H1 (cell line): ENCODE measurements at regions not wholly inside any gene's neighbourhood (a gene's known extent, or its start where the extent isn't known, plus 50 kb on each side); places are given as distances from the start of the nearest gene placed in this dataset.
"Not testable (repeated sequence)": the region's sequence is repeated elsewhere in the genome, so short reads cannot be mapped to it uniquely, and the experiment has no call there.

Experiments used
- CTCF ChIA-PET: fragments of 300-600 bp; sonication (Branson Sonifier 250); formaldehyde crosslinking; loops from one replicate; lab custom pipeline; 2021; ENCODE audit not compliant: partially characterized antibody; lab: Charles Lee
- POLR2A ChIA-PET: fragments of 300-600 bp; sonication (Branson Sonifier 250); formaldehyde crosslinking; loops from one replicate; lab custom pipeline; 2021; ENCODE audit warnings: inconsistent platforms; ENCODE audit not compliant: partially characterized antibody; lab: Charles Lee
- DNase-seq, 2 experiments: peaks; one replicate each; pipeline versions ENCODE4 v3.0.0 to v3.0.0-alpha.2; 2010 to 2022; ENCODE audit warnings: low spot score in 2 of 2, low read depth in 1 of 2, mixed read lengths in 1 of 2
- FAIRE-seq: peaks from 2 replicates; lab custom pipeline; 2011; peaks lifted over from hg19 to GRCh38; lab: Jason Lieb, UNC
- H2AFZ ChIP-seq: 2 replicates; pipeline ENCODE4 v1.8.1; 2012; ENCODE audit warnings: low read length, inconsistent platforms
- H2AK5ac ChIP-seq: 2 replicates; pipeline ENCODE4 v1.6.1; 2013; ENCODE audit warnings: low read depth, low read length
- H2BK120ac ChIP-seq: replicated peaks from 2 replicates; pipeline ENCODE3; 2013; ENCODE audit warnings: low read depth, low read length, inconsistent platforms
- H2BK12ac ChIP-seq: 2 replicates; pipeline ENCODE4 v1.6.1; 2013; ENCODE audit warnings: low read depth, low read length
- H2BK15ac ChIP-seq: 2 replicates; pipeline ENCODE4 v1.6.1; 2013; ENCODE audit warnings: low read length
- H2BK20ac ChIP-seq: 2 replicates; pipeline ENCODE4 v1.6.1; 2013; ENCODE audit warnings: low read length
- H2BK5ac ChIP-seq: 2 replicates; pipeline ENCODE4 v1.6.1; 2013; ENCODE audit warnings: low read depth, low read length
- H3K14ac ChIP-seq: 2 replicates; pipeline ENCODE4 v1.6.1; 2013; ENCODE audit warnings: inconsistent platforms; ENCODE audit not compliant: insufficient read length
- H3K18ac ChIP-seq: 2 replicates; pipeline ENCODE4 v1.6.1; 2013; ENCODE audit warnings: low read length; ENCODE audit errors: extremely low read depth
- H3K23ac ChIP-seq: 2 replicates; pipeline ENCODE4 v1.6.1; 2013; ENCODE audit warnings: inconsistent platforms; ENCODE audit not compliant: insufficient read length
- H3K23me2 ChIP-seq: 2 replicates; pipeline ENCODE4 v1.6.1; 2013; ENCODE audit warnings: low read depth, low read length
- H3K27ac ChIP-seq: 2 replicates; pipeline ENCODE4 v1.6.1; 2011; ENCODE audit warnings: low read depth, low read length, inconsistent platforms
- H3K27me3 ChIP-seq, 4 experiments: replicated peaks in 1 of 4; 1 replicate in 1 of 4; 2 replicates in 3 of 4; pipeline versions ENCODE4 v1.6.1 to v1.8.1; 2011 to 2013; ENCODE audit warnings: low read length in 3 of 4, mild to moderate bottlenecking in 3 of 4, inconsistent platforms in 2 of 4, mixed read lengths in 2 of 4, moderate library complexity in 1 of 4; ENCODE audit not compliant: control insufficient read depth in 3 of 4, insufficient read depth in 3 of 4; ENCODE audit errors: extremely low read depth in 1 of 4
- H3K36me3 ChIP-seq, 4 experiments: 2 replicates each; pipeline versions ENCODE4 v1.6.1 to v1.8.1; 2011 to 2013; ENCODE audit warnings: mild to moderate bottlenecking in 4 of 4, low read length in 3 of 4, moderate library complexity in 2 of 4, control low read depth in 1 of 4, inconsistent platforms in 1 of 4; ENCODE audit not compliant: insufficient read depth in 4 of 4, control insufficient read depth in 2 of 4
- H3K4ac ChIP-seq: replicated peaks from 2 replicates; pipeline ENCODE3; 2013; ENCODE audit warnings: low read length, low read depth, mixed read lengths, inconsistent platforms; ENCODE audit not compliant: insufficient read length
- H3K4me1 ChIP-seq, 4 experiments: replicated peaks in 1 of 4; 1 replicate in 1 of 4; 2 replicates in 3 of 4; pipeline versions ENCODE4 v1.6.1 to v1.8.1; 2011 to 2013; ENCODE audit warnings: low read length in 3 of 4, inconsistent platforms in 2 of 4, mixed read lengths in 1 of 4; ENCODE audit not compliant: insufficient read depth in 4 of 4, control insufficient read depth in 3 of 4
- H3K4me2 ChIP-seq, 2 experiments: 2 replicates each; pipeline versions ENCODE4 v1.6.1 to v1.8.1; 2011 to 2013; ENCODE audit warnings: low read depth in 2 of 2, low read length in 2 of 2, control low read depth in 1 of 2, inconsistent platforms in 1 of 2, mild to moderate bottlenecking in 1 of 2; ENCODE audit not compliant: insufficient read depth in 1 of 2
- H3K4me3 ChIP-seq, 4 experiments: fragments of 200-600, 300-600 bp in 1 of 4; sonication (generic), shearing (Covaris generic), sonication (Bioruptor Twin) in 1 of 4; 2 replicates each; pipeline versions ENCODE4 v1.5.1 to v1.8.1; 2011 to 2016; ENCODE audit warnings: low read length in 4 of 4, low read depth in 3 of 4, control low read depth in 2 of 4, inconsistent platforms in 2 of 4, mild to moderate bottlenecking in 2 of 4, mixed read lengths in 1 of 4, moderate library complexity in 1 of 4; ENCODE audit not compliant: insufficient read depth in 2 of 4; ENCODE audit errors: extremely low read depth in 1 of 4
- H3K56ac ChIP-seq: replicated peaks from 2 replicates; pipeline ENCODE3; 2013; ENCODE audit warnings: low read depth, mild to moderate bottlenecking, mixed read lengths, low read length, inconsistent platforms; ENCODE audit not compliant: insufficient read length
- H3K79me1 ChIP-seq: 2 replicates; pipeline ENCODE4 v1.6.1; 2013; ENCODE audit warnings: low read depth, low read length, control low read depth
- H3K79me2 ChIP-seq, 2 experiments: 2 replicates each; pipeline versions ENCODE4 v1.6.1 to v1.8.1; 2012 to 2013; ENCODE audit warnings: low read length in 2 of 2, mild to moderate bottlenecking in 2 of 2, inconsistent platforms in 1 of 2; ENCODE audit not compliant: insufficient read depth in 2 of 2, control insufficient read depth in 1 of 2
- H3K9ac ChIP-seq, 4 experiments: replicated peaks in 1 of 4; 1 replicate in 1 of 4; 2 replicates in 3 of 4; pipeline versions ENCODE4 v1.6.1 to v1.8.1; 2011 to 2013; ENCODE audit warnings: low read depth in 3 of 4, low read length in 3 of 4, control low read depth in 2 of 4, mild to moderate bottlenecking in 2 of 4, moderate library complexity in 2 of 4, inconsistent platforms in 1 of 4; ENCODE audit errors: extremely low read depth in 1 of 4
- H3K9me3 ChIP-seq, 2 experiments: 2 replicates each; pipeline versions ENCODE4 v1.6.1 to v1.8.1; 2012 to 2013; ENCODE audit warnings: mild to moderate bottlenecking in 2 of 2, moderate library complexity in 2 of 2, control low read depth in 1 of 2, inconsistent platforms in 1 of 2, low read depth in 1 of 2, low read length in 1 of 2, mixed read lengths in 1 of 2; ENCODE audit not compliant: insufficient read depth in 2 of 2
- H4K20me1 ChIP-seq, 2 experiments: replicated peaks in 1 of 2; 2 replicates each; pipeline versions ENCODE3 to v1.8.1; 2011 to 2013; ENCODE audit warnings: inconsistent platforms in 2 of 2, low read length in 2 of 2, mild to moderate bottlenecking in 1 of 2; ENCODE audit not compliant: insufficient read depth in 2 of 2, control insufficient read depth in 1 of 2
- H4K5ac ChIP-seq: 2 replicates; pipeline ENCODE4 v1.6.1; 2013; ENCODE audit warnings: low read length, low read depth, mixed read lengths, inconsistent platforms; ENCODE audit not compliant: insufficient read length
- H4K8ac ChIP-seq: 2 replicates; pipeline ENCODE4 v1.8.0; 2013; ENCODE audit warnings: mild to moderate bottlenecking, moderate library complexity, low read length, inconsistent platforms; ENCODE audit not compliant: insufficient read depth; ENCODE audit errors: extremely low read depth
- H4K91ac ChIP-seq: replicated peaks from 2 replicates; pipeline ENCODE3; 2013; ENCODE audit warnings: low read length, mixed read lengths, inconsistent platforms; ENCODE audit not compliant: insufficient read length
- WGBS, 2 experiments: shearing (Covaris generic) in 1 of 2; methylation state at CpG; one replicate each; pipeline versions ENCODE4 v1.1.6 to v1.1.7; 2013 to 2015; ENCODE audit warnings: low lambda C conversion rate in 2 of 2, mixed read lengths in 2 of 2, inconsistent platforms in 1 of 2, low coverage in 1 of 2, missing lambda C conversion rate in 1 of 2; ENCODE audit not compliant: insufficient replicate concordance in 2 of 2, insufficient coverage in 1 of 2, insufficient read length in 1 of 2; ENCODE audit errors: extremely low coverage in 1 of 2, missing lambda C conversion rate in 1 of 2; 5-methylcytosine and 5-hydroxymethylcytosine counted together

- H2AK5ac ChIP-seq, H2BK120ac ChIP-seq, H3K36me3 ChIP-seq, DNase-seq, H3K4me1 ChIP-seq, H4K91ac ChIP-seq, CTCF ChIA-PET, H3K18ac ChIP-seq, H2AFZ ChIP-seq, H3K14ac ChIP-seq, H4K5ac ChIP-seq, H3K4me2 ChIP-seq, H3K27ac ChIP-seq, H3K79me2 ChIP-seq, H2BK12ac ChIP-seq, H2BK15ac ChIP-seq, H3K9ac ChIP-seq, H3K4ac ChIP-seq, H3K23ac ChIP-seq, H3K9me3 ChIP-seq, H3K4me3 ChIP-seq, H4K8ac ChIP-seq, H3K27me3 ChIP-seq, H2BK5ac ChIP-seq, H3K56ac ChIP-seq, H2BK20ac ChIP-seq, H3K23me2 ChIP-seq, POLR2A ChIA-PET, FAIRE-seq, H4K20me1 ChIP-seq, H3K79me1 ChIP-seq: not testable (repeated sequence)
- WGBS, 2 experiments, result 58% methylated on average over 1 of the region's 3 CpGs; no CpG with 5 or more reads in 1 of the 2 experiments
These were observed 113.1 kb downstream of the LAT start for GRCh38 chr16:29097965-29098364.

- H2BK15ac ChIP-seq, H3K9ac ChIP-seq, H3K27ac ChIP-seq, H2BK120ac ChIP-seq, H2AFZ ChIP-seq, H3K4me1 ChIP-seq, DNase-seq, H3K18ac ChIP-seq, H4K91ac ChIP-seq, CTCF ChIA-PET, H4K20me1 ChIP-seq, FAIRE-seq, H3K23me2 ChIP-seq, H3K4me2 ChIP-seq, H4K8ac ChIP-seq, H4K5ac ChIP-seq, H3K79me1 ChIP-seq, H3K56ac ChIP-seq, H3K27me3 ChIP-seq, H2AK5ac ChIP-seq, H3K14ac ChIP-seq, H3K4ac ChIP-seq, H3K4me3 ChIP-seq, H3K23ac ChIP-seq, H2BK5ac ChIP-seq, H3K36me3 ChIP-seq, POLR2A ChIA-PET, H3K79me2 ChIP-seq, H3K9me3 ChIP-seq, H2BK12ac ChIP-seq, H2BK20ac ChIP-seq: not testable (repeated sequence)
- WGBS, 2 experiments, result 16% methylated on average over 6 of the region's 13 CpGs; no CpG with 5 or more reads in 1 of the 2 experiments
These were observed 110.1 kb downstream of the LAT start for GRCh38 chr16:29094729-29095624.
